PC-9 (cell line): ENCODE measurements at regions not wholly inside any gene's neighbourhood (a gene's known extent, or its start where the extent isn't known, plus 50 kb on each side); places are given as distances from the start of the nearest gene placed in this dataset.

Source experiments
- BruUV-seq: library from RNA; stranded (reverse); fragments of 400-500 nt; replicated peaks from 2 replicates; lab custom pipeline; 2021; lab: Mats Ljungman, UMichigan
- CTCF ChIA-PET: fragments of 300-600 bp; sonication (Branson Sonifier 250); formaldehyde crosslinking; loops from one replicate; lab custom pipeline; 2022; ENCODE audit warnings: antibody characterized with exemption; lab: Charles Lee
- POLR2A ChIA-PET: fragments of 300-600 bp; sonication (Branson Sonifier 250); formaldehyde crosslinking; loops from one replicate; lab custom pipeline; 2022; ENCODE audit warnings: antibody characterized with exemption; ENCODE audit not compliant: unreplicated experiment; lab: Charles Lee
- DNase-seq, 2 experiments: peaks; one replicate each; pipeline versions ENCODE4 v3.0.0 to v3.0.0-alpha.2; 2015 to 2022; ENCODE audit warnings: mixed read lengths in 1 of 2
- H2AFZ ChIP-seq: fragments of 200-600 bp; sonication (generic); 2 replicates; pipeline ENCODE4 v1.8.1; 2017; ENCODE audit warnings: antibody characterized with exemption
- H3F3A ChIP-seq: fragments of 200-600 bp; sonication (generic); 2 replicates; pipeline ENCODE4 v1.8.1; 2017; ENCODE audit warnings: antibody characterized with exemption, mild to moderate bottlenecking, low read depth; ENCODE audit not compliant: insufficient read depth
- H3K27ac ChIP-seq: fragments of 200-600 bp; sonication (generic); 2 replicates; pipeline ENCODE4 v1.6.1; 2016; ENCODE audit warnings: mixed run types
- H3K27me3 ChIP-seq: fragments of 200-600 bp; sonication (generic); 2 replicates; pipeline ENCODE4 v1.6.1; 2016; ENCODE audit warnings: low read depth, mixed run types; ENCODE audit not compliant: insufficient read depth
- H3K36me3 ChIP-seq: fragments of 200-600 bp; sonication (generic); 2 replicates; pipeline ENCODE4 v1.6.1; 2016; ENCODE audit warnings: low read depth, mixed run types
- H3K4me1 ChIP-seq: fragments of 200-600 bp; sonication (generic); replicated peaks from 2 replicates; pipeline ENCODE4 v1.6.1; 2016; ENCODE audit warnings: mixed run types; ENCODE audit not compliant: insufficient read depth
- H3K4me2 ChIP-seq: fragments of 200-600 bp; sonication (generic); 2 replicates; pipeline ENCODE4 v1.6.1; 2017; ENCODE audit warnings: mixed run types
- H3K4me3 ChIP-seq: fragments of 200-600 bp; sonication (generic); 2 replicates; pipeline ENCODE4 v1.6.1; 2016; ENCODE audit warnings: mixed run types
- H3K79me2 ChIP-seq: fragments of 200-600 bp; sonication (generic); 2 replicates; pipeline ENCODE4 v1.6.1; 2017; ENCODE audit warnings: low read depth, mixed run types
- H3K9me2 ChIP-seq: fragments of 200-600 bp; sonication (generic); 2 replicates; pipeline ENCODE4 v1.8.1; 2017; ENCODE audit warnings: mild to moderate bottlenecking; ENCODE audit not compliant: insufficient read depth
- H3K9me3 ChIP-seq: fragments of 200-600 bp; sonication (generic); 2 replicates; pipeline ENCODE4 v1.8.1; 2016; ENCODE audit warnings: low read depth; ENCODE audit not compliant: insufficient read depth
- H4K20me1 ChIP-seq: fragments of 200-600 bp; sonication (generic); 2 replicates; pipeline ENCODE4 v1.8.1; 2017; ENCODE audit not compliant: insufficient read depth
- CTCF ChIP-seq: fragments of 200-600 bp; sonication (generic); conservative IDR thresholded peaks from 2 replicates; pipeline ENCODE4 v1.6.1; 2017; ENCODE audit warnings: mixed run types, antibody characterized with exemption, mild to moderate bottlenecking, moderate library complexity
- EZH2 ChIP-seq: fragments of 200-600 bp; sonication (generic); IDR thresholded peaks from 2 replicates; pipeline ENCODE4 v1.8.0; 2017; ENCODE audit warnings: antibody characterized with exemption, low read depth
- intact Hi-C: fragments of 100-400 bp; cut with micrococcal nuclease; formaldehyde crosslinking; loops from one replicate; pipeline ENCODE4 v1.10.0; 2022; ENCODE audit not compliant: unreplicated experiment

- no peak for DNase-seq
- TF ChIP-seq CTCF (no peak), EZH2 (no peak)
- Histone ChIP-seq H2AFZ (no peak overlapping the region), H3F3A (no peaks in the 10 kb centered on the region), H3K4me1 (no peaks in the 10 kb centered on the region), H3K4me2 (no peak overlapping the region), H4K20me1 (no peaks in the 10 kb centered on the region), H3K9me2 (no peaks in the 10 kb centered on the region), H3K4me3 (no peak overlapping the region), H3K79me2 (no peaks in the 10 kb centered on the region), H3K36me3 (no peaks in the 10 kb centered on the region), H3K27ac (no peak overlapping the region), H3K9me3 (no peaks in the 10 kb centered on the region; the same call in 1 of the 2 replicates), H3K27me3 (no peaks in the 10 kb centered on the region)
- POLR2A ChIA-PET, result no interaction called here
- intact Hi-C loops, result no loop called here
- BruUV-seq, result no TSS peak
- CTCF ChIA-PET, result no interaction called here
Observed at GRCh38 chr6:54655162-54655561, 191.4 kb upstream of the FAM83B start.

GRCh38 chr6:54665278-54665677 lies 181.3 kb upstream of the FAM83B start:
- H3K27ac ChIP-seq, result no peak overlapping the region
- intact Hi-C loops, result no loop called here
- DNase-seq, result no peak
- POLR2A ChIA-PET, result no interaction called here
- no peak overlapping the region; the same call in 1 of the 2 replicates for H2AFZ ChIP-seq
- no peaks in the 10 kb centered on the region for H3F3A ChIP-seq
- H3K4me3 ChIP-seq, result no peak overlapping the region
- no peaks in the 10 kb centered on the region for H3K79me2 ChIP-seq
- no peaks in the 10 kb centered on the region for H3K9me2 ChIP-seq
- H3K36me3 ChIP-seq, result no peaks in the 10 kb centered on the region
- TF ChIP-seq CTCF (no peak), EZH2 (no peak)
- H4K20me1 ChIP-seq, result no peaks in the 10 kb centered on the region
- H3K27me3 ChIP-seq, result no peaks in the 10 kb centered on the region
- no TSS peak for BruUV-seq
- H3K9me3 ChIP-seq, result no peaks in the 10 kb centered on the region; the same call in 1 of the 2 replicates
- CTCF ChIA-PET, result no interaction called here
- H3K4me1 ChIP-seq, result no peaks in the 10 kb centered on the region
- no peak overlapping the region for H3K4me2 ChIP-seq

- TF ChIP-seq CTCF (no peak), EZH2 (no peak)
- no peaks in the 10 kb centered on the region for H4K20me1 ChIP-seq
- no peak overlapping the region for H2AFZ ChIP-seq
- H3K9me3 ChIP-seq, result no peaks in the 10 kb centered on the region
- H3K36me3 ChIP-seq, result no peaks in the 10 kb centered on the region
- H3K27me3 ChIP-seq, result no peaks in the 10 kb centered on the region
- no TSS peak for BruUV-seq
- intact Hi-C loops, result no loop called here
- H3K79me2 ChIP-seq, result no peaks in the 10 kb centered on the region
- CTCF ChIA-PET, result no interaction called here
- peaks cover 10% of the 10 kb centered on the region for H3K4me1 ChIP-seq
- no peak for DNase-seq
- no peaks in the 10 kb centered on the region for H3F3A ChIP-seq
- no peak overlapping the region for H3K4me2 ChIP-seq
- POLR2A ChIA-PET, result no interaction called here
- H3K27ac ChIP-seq, result no peak overlapping the region
- no peaks in the 10 kb centered on the region for H3K9me2 ChIP-seq
- no peak overlapping the region for H3K4me3 ChIP-seq
Observed at GRCh38 chr6:54680531-54680930, 166.0 kb upstream of the FAM83B start.
